Heart left ventricle (tissue), 13 donors: ENCODE measurements at regions not wholly inside any gene's neighbourhood (a gene's known extent, or its start where the extent isn't known, plus 50 kb on each side); places are given as distances from the start of the nearest gene placed in this dataset.

Source experiments
- POLR2A ChIP-seq, 2 donors: fragments of 450-650 bp; IDR thresholded peaks; one replicate each; pipeline ENCODE4 v1.6.1; 2017; ENCODE audit warnings: antibody characterized with exemption in 2 of 2, mild to moderate bottlenecking in 2 of 2, moderate library complexity in 2 of 2
- TF ChIP-seq, protein P1 (sequence below), 12 donors: fragments of 200-600 bp; sonication (generic) in 4 of 12; IDR thresholded peaks; one replicate each; pipeline versions ENCODE4 v1.5.0 to v1.8.0; 2018 to 2022; ENCODE audit warnings: antibody characterized with exemption in 12 of 12, mild to moderate bottlenecking in 5 of 12
- donor health status: ischemic (EF 13 %, LVEDD 7.1; RV severe dilation, severe dysfunction).
- donor health status: DM: no; HTN: yes; CAD: no.
- donor health status: DM: no; HTN: no; CAD: no.
- donor health status: ischemic (EF 25% LVEDD 6.9; RV normal size, moderate dysfunction).
- donor health status: ischemic (EF 25% LVEDD 5.7; RV mildly dilated, moderate dysfunction).
- donor health status: ischemic (EF 35%, LVEDD 5.7; RV mildly dilated, moderate dysfunction).
- donor health status: nonischemic (EF 11% LVEDD 7.7; RV severe dilation, severe dysfunction).
- donor health status: DM: yes; HTN: yes; CAD: no.
- donor health status: PGD.
- donor health status: ischemic (EF 29% LVEDD 5.4; RV normal size, mild dysfunction).
- donor health status: nonischemic (EF 23%, LVEDD 6.1; RV moderate dilation, normal function).

DNA sequence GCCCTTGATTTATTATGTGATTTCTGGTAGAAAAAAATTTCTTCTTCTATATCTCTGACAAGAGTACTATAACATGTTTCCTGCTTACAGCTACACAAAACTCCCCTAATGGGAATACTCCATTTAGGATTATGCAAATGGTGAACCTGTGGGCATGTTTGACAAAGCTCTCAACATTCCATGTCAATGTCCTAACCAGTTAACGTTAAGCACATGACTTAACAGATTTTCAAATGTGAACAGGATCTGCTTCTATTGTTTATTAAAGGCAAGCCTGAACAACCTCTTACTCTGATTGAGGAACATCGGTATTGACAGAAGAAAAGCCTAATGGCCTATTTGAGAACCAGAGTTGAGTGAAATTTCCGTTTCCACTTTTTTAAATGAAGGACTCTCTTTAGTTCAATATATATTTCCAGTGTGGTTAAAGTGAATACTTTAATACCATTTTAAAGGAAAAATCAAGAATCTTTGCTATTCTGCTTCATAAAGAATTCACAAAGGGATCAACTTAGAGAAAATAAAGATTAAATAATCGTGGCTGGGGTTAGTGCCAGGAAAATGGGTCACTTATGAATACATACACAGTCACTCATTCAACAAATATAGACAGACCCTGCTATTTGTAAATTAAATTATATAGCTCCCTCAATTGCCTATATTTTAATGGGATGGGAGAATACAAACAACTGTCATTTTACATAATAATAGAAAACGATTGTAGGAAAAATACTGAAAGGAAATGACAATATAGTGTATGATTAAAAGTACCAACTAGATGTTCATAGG lies 300.3 kb upstream of the CBLB start:
- TF ChIP-seq, protein P1, sequence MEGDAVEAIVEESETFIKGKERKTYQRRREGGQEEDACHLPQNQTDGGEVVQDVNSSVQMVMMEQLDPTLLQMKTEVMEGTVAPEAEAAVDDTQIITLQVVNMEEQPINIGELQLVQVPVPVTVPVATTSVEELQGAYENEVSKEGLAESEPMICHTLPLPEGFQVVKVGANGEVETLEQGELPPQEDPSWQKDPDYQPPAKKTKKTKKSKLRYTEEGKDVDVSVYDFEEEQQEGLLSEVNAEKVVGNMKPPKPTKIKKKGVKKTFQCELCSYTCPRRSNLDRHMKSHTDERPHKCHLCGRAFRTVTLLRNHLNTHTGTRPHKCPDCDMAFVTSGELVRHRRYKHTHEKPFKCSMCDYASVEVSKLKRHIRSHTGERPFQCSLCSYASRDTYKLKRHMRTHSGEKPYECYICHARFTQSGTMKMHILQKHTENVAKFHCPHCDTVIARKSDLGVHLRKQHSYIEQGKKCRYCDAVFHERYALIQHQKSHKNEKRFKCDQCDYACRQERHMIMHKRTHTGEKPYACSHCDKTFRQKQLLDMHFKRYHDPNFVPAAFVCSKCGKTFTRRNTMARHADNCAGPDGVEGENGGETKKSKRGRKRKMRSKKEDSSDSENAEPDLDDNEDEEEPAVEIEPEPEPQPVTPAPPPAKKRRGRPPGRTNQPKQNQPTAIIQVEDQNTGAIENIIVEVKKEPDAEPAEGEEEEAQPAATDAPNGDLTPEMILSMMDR (IDR thresholded peaks at IDR 0.05): no peak
- TF ChIP-seq POLR2A (IDR thresholded peaks at IDR 0.05): no peak
